Right lobe of liver (tissue), 4 donors: ENCODE measurements at regions not wholly inside any gene's neighbourhood (a gene's known extent, or its start where the extent isn't known, plus 50 kb on each side); places are given as distances from the start of the nearest gene placed in this dataset.

ENCODE experiments used
- CTCF ChIP-seq, 4 donors: fragments of 200-600 bp in 3 of 4; fragments of 450-650 bp in 1 of 4; IDR thresholded peaks; one replicate each; pipeline versions ENCODE4 v1.5.1 to v1.8.0; 2016 to 2022; ENCODE audit warnings: antibody characterized with exemption in 4 of 4, mild to moderate bottlenecking in 2 of 4
- POLR2A ChIP-seq: fragments of 450-650 bp; IDR thresholded peaks from one replicate; pipeline ENCODE4 v1.6.1; 2017; ENCODE audit warnings: antibody characterized with exemption, mild to moderate bottlenecking
- donor health status: DM: no; HTN: no; CAD: no.
- donor health status: DM: no; HTN: no; CAD: no.
- donor health status: DM: no; HTN: yes; CAD: no.

- TF ChIP-seq CTCF (IDR thresholded peaks at IDR 0.05) (no peak), POLR2A (no peak)
Observed at GRCh38 chr13:81223778-81224177, 882.9 kb upstream of the SPRY2 start.
